Omental fat pad (tissue), 3 donors: ENCODE measurements at regions not wholly inside any gene's neighbourhood (a gene's known extent, or its start where the extent isn't known, plus 50 kb on each side); places are given as distances from the start of the nearest gene placed in this dataset.

ENCODE experiments used
- ATAC-seq: fragments of 150-250 bp; one replicate; pipeline ENCODE4 v1.9.1; 2016; ENCODE audit warnings: mild to moderate bottlenecking, moderate library complexity; ENCODE audit not compliant: low FRiP score
- DNase-seq: peaks from one replicate; pipeline ENCODE4 v3.0.0-alpha.2; 2019; ENCODE audit warnings: low spot score
- CTCF ChIP-seq, 3 donors: fragments of 450-650 bp; IDR thresholded peaks; one replicate each; pipeline ENCODE4 v1.5.1; 2016 to 2017; ENCODE audit warnings: antibody characterized with exemption in 3 of 3, mild to moderate bottlenecking in 3 of 3, moderate library complexity in 2 of 3

GRCh38 chr2:341017-341542 lies 53.2 kb upstream of the ALKAL2 start:
- DNase-seq (no peak), ATAC-seq (no peak)
- no peak for TF ChIP-seq CTCF (IDR thresholded peaks at IDR 0.05)
